MV-4-11 (cell line): ENCODE measurements at regions not wholly inside any gene's neighbourhood (a gene's known extent, or its start where the extent isn't known, plus 50 kb on each side); places are given as distances from the start of the nearest gene placed in this dataset.
"Not testable (repeated sequence)": the region's sequence is repeated elsewhere in the genome, so short reads cannot be mapped to it uniquely, and the experiment has no call there.

Experiments
- DNase-seq: peaks from one replicate; lab custom pipeline; 2025; lab: John Stamatoyannopoulos, UW

- DNase-seq = peak; percentile 18
These were observed 112.2 kb upstream of the SLC6A11 start for GRCh38 chr3:10703875-10704274.

- DNase-seq = no peak
These were observed 109.8 kb upstream of the SLC6A11 start for GRCh38 chr3:10706156-10706739.

- no peak for DNase-seq
These were observed 109.2 kb upstream of the SLC6A11 start for GRCh38 chr3:10706740-10707399.

GRCh38 chr3:10707400-10708215, 108.4 kb upstream of the SLC6A11 start:
- DNase-seq = no peak

GRCh38 chr3:10708216-10708893, 107.7 kb upstream of the SLC6A11 start:
- DNase-seq = no peak

- DNase-seq = no peak
These were observed 106.8 kb upstream of the SLC6A11 start for GRCh38 chr3:10709110-10709781.

GRCh38 chr3:10712121-10712520, 103.9 kb upstream of the SLC6A11 start:
- DNase-seq = no peak

GRCh38 chr3:10713656-10714055, 102.4 kb upstream of the SLC6A11 start:
- DNase-seq = no peak

- DNase-seq = no peak
These were observed 100.1 kb upstream of the SLC6A11 start for GRCh38 chr3:10715886-10716285.

GRCh38 chr3:10716964-10717363, 99.1 kb upstream of the SLC6A11 start:
- no peak for DNase-seq

- DNase-seq = no peak
These were observed 98.3 kb upstream of the SLC6A11 start for GRCh38 chr3:10717756-10718155.

- no peak for DNase-seq
These were observed 94.9 kb upstream of the SLC6A11 start for GRCh38 chr3:10721101-10721500.

- DNase-seq = no peak
These were observed 93.1 kb upstream of the SLC6A11 start for GRCh38 chr3:10722911-10723310.

- DNase-seq = no peak
These were observed 92.0 kb upstream of the SLC6A11 start for GRCh38 chr3:10723991-10724390.

- DNase-seq = no peak
These were observed 91.0 kb upstream of the SLC6A11 start for GRCh38 chr3:10725067-10725466.

- no peak for DNase-seq
These were observed 90.2 kb upstream of the SLC6A11 start for GRCh38 chr3:10725846-10726245.

GRCh38 chr3:10726787-10727186, 89.2 kb upstream of the SLC6A11 start:
- DNase-seq = no peak

GRCh38 chr3:10729439-10729838, 86.6 kb upstream of the SLC6A11 start:
- no peak for DNase-seq

GRCh38 chr3:10732292-10732691, 83.7 kb upstream of the SLC6A11 start:
- DNase-seq = no peak

- no peak for DNase-seq
These were observed 82.7 kb upstream of the SLC6A11 start for GRCh38 chr3:10733297-10733696.

GRCh38 chr3:10736444-10736843, 79.6 kb upstream of the SLC6A11 start:
- not testable (repeated sequence) for DNase-seq

- DNase-seq = no peak
These were observed 78.2 kb upstream of the SLC6A11 start for GRCh38 chr3:10737785-10738184.
